ENCODE measurements at regions not wholly inside any gene's neighbourhood (a gene's known extent, or its start where the extent isn't known, plus 50 kb on each side); places are given as distances from the start of the nearest gene placed in this dataset.
A peak's percentile ranks its signal among the peaks of the same experiment; 100 is the strongest.
"Not testable (repeated sequence)": the region's sequence is repeated elsewhere in the genome, so short reads cannot be mapped to it uniquely, and the experiment has no call there.

DNA sequence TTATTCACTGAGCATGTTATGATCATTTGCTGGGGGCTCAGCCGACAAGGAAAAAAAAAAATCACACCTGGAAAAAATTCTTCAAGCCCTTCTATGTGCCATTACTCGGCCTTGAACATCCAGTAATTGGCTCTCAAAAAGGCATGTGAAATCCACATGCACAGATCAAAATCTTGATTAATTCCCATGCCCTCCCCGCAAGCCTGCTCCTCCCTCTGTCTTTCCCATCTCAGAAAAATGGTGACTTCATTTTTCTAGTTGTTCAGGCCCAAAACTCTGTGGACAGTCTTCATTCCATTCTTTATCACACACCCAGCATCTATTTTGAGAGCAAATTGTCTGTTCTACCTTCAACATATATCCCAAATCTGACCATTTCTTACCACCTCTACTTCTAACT lies 91.2 kb upstream of the FRMD4A start:
- no peak overlapping the region for H3K4me3 Mint-ChIP-seq (ENCODE audit: unreplicated experiment)
- TF ChIP-seq, protein P1, sequence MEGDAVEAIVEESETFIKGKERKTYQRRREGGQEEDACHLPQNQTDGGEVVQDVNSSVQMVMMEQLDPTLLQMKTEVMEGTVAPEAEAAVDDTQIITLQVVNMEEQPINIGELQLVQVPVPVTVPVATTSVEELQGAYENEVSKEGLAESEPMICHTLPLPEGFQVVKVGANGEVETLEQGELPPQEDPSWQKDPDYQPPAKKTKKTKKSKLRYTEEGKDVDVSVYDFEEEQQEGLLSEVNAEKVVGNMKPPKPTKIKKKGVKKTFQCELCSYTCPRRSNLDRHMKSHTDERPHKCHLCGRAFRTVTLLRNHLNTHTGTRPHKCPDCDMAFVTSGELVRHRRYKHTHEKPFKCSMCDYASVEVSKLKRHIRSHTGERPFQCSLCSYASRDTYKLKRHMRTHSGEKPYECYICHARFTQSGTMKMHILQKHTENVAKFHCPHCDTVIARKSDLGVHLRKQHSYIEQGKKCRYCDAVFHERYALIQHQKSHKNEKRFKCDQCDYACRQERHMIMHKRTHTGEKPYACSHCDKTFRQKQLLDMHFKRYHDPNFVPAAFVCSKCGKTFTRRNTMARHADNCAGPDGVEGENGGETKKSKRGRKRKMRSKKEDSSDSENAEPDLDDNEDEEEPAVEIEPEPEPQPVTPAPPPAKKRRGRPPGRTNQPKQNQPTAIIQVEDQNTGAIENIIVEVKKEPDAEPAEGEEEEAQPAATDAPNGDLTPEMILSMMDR (IDR thresholded peaks at IDR 0.05) = no peak
- H3K27ac Mint-ChIP-seq (ENCODE audit: unreplicated experiment) = no peak overlapping the region
- peaks cover 10% of the 10 kb centered on the region for H3K9me3 Mint-ChIP-seq (ENCODE audit: low read depth)
- H3K36me3 Mint-ChIP-seq (ENCODE audit: low read depth) = no peaks in the 10 kb centered on the region
- H3K4me1 Mint-ChIP-seq (ENCODE audit: low read depth) = peaks cover 20% of the 10 kb centered on the region
- no peak for DNase-seq (ENCODE audit: low spot score)
- no peaks in the 10 kb centered on the region for H3K27me3 Mint-ChIP-seq (ENCODE audit: low read depth)

DNA sequence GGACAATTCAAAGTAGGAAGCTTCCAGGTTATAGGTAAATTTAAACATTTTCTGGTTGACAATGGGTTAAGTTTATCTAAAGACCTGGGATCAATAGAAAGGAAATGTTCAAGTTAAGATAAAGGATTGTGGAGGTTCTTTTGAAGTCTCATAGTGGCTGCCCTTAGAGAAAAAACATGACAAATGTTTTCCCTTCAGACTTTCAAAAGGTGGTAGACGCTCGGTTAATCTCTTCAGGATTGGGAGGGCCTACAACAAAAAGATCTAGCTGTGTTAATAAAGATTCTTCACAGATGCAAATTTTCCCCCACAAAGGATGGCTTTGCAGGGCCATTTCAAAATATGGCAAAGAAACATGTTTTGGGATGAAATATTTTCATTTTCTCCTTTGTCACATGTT lies 86.6 kb upstream of the FRMD4A start:
- H3K27ac Mint-ChIP-seq (ENCODE audit: unreplicated experiment); H3K4me3 Mint-ChIP-seq (ENCODE audit: unreplicated experiment); H3K36me3 Mint-ChIP-seq (ENCODE audit: low read depth); DNase-seq (ENCODE audit: low spot score); H3K9me3 Mint-ChIP-seq (ENCODE audit: low read depth); H3K27me3 Mint-ChIP-seq (ENCODE audit: low read depth): not testable (repeated sequence)
- peaks cover 43% of the 10 kb centered on the region for H3K4me1 Mint-ChIP-seq (ENCODE audit: low read depth)

DNA sequence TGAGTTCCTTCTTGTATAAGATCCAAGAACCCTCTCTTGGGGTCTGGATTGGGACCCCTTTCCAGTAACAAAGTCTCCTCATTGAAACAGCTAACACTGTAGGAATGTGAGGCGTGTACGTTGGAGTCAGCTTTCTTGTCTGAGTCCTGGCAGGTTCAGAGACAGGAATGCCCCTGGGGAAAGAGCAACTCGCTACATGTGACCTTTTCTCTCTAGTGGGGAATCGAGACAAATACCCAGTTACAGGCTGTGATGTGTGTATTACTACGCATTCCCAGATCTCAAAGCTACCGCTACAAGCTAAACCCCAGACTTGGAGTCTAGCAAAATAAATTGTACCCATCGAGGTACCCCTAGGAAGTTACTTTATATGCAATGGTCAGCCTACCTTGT lies 85.6 kb upstream of the FRMD4A start:
- no peaks in the 10 kb centered on the region for H3K27me3 Mint-ChIP-seq (ENCODE audit: low read depth)
- no peaks in the 10 kb centered on the region for H3K36me3 Mint-ChIP-seq (ENCODE audit: low read depth)
- TF ChIP-seq, protein P1 (IDR thresholded peaks at IDR 0.05) = no peak
- peak overlapping the region; percentile 93 for H3K27ac Mint-ChIP-seq (ENCODE audit: unreplicated experiment)
- no peak for DNase-seq (ENCODE audit: low spot score)
- H3K4me1 Mint-ChIP-seq (ENCODE audit: low read depth) = peaks cover 44% of the 10 kb centered on the region
- H3K4me3 Mint-ChIP-seq (ENCODE audit: unreplicated experiment) = no peak overlapping the region
- H3K9me3 Mint-ChIP-seq (ENCODE audit: low read depth) = peaks cover 5% of the 10 kb centered on the region

DNA sequence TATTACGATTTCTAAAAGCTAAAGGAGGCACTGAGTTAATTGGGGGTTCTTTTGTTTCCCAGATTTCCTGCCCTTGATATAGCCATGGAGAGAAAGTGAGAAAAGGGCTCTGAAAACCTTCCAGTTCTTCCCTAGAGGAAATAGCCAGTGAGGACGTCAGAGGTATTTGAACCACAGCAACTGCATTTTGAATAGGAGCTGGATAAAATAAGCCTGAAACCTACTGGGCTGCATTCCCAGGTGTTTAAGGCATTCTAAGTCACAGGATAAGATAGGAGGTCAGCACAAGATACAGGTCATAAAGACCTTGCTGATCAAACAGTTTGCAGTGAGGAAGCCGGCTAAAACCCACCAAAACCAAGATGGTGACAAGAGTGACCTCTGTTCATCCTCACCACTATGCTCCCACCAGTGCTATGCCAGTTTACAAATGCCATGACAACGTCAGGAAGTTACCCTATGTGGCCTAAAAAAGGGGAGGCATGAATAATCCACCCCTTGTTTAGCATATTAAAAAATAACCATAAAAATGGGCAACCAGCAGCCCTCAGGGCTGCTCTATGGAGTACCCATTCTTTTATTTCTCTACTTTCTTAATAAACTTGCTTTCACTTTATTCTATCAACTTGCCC lies 85.1 kb upstream of the FRMD4A start:
- peaks cover 48% of the 10 kb centered on the region for H3K4me1 Mint-ChIP-seq (ENCODE audit: low read depth)
- H3K27me3 Mint-ChIP-seq (ENCODE audit: low read depth) = no peaks in the 10 kb centered on the region
- H3K36me3 Mint-ChIP-seq (ENCODE audit: low read depth) = no peaks in the 10 kb centered on the region
- H3K27ac Mint-ChIP-seq (ENCODE audit: unreplicated experiment) = peak overlapping the region; percentile 93
- H3K4me3 Mint-ChIP-seq (ENCODE audit: unreplicated experiment) = no peak overlapping the region
- H3K9me3 Mint-ChIP-seq (ENCODE audit: low read depth) = peaks cover 5% of the 10 kb centered on the region
- DNase-seq (ENCODE audit: low spot score) = no peak
- TF ChIP-seq, protein P1 (IDR thresholded peaks at IDR 0.05) = no peak

GRCh38 chr10:14414901-14415300 lies 84.2 kb upstream of the FRMD4A start:
- Mint-ChIP-seq H3K4me1 (ENCODE audit: low read depth) (peaks cover 54% of the 10 kb centered on the region), H3K27ac (ENCODE audit: unreplicated experiment) (peak overlapping the region; percentile 83), H3K9me3 (ENCODE audit: low read depth) (peaks cover 3% of the 10 kb centered on the region), H3K36me3 (ENCODE audit: low read depth) (no peaks in the 10 kb centered on the region), H3K27me3 (ENCODE audit: low read depth) (no peaks in the 10 kb centered on the region), H3K4me3 (ENCODE audit: unreplicated experiment) (no peak overlapping the region)
- TF ChIP-seq, protein P1 (IDR thresholded peaks at IDR 0.05) = no peak
- no peak for DNase-seq (ENCODE audit: low spot score)

- Mint-ChIP-seq H3K9me3 (ENCODE audit: low read depth) (peaks cover 3% of the 10 kb centered on the region), H3K4me3 (ENCODE audit: unreplicated experiment) (no peak overlapping the region), H3K27me3 (ENCODE audit: low read depth) (no peaks in the 10 kb centered on the region), H3K27ac (ENCODE audit: unreplicated experiment) (peak overlapping the region; percentile 1), H3K4me1 (ENCODE audit: low read depth) (peaks cover 63% of the 10 kb centered on the region), H3K36me3 (ENCODE audit: low read depth) (no peaks in the 10 kb centered on the region)
- DNase-seq (ENCODE audit: low spot score) = no peak
- TF ChIP-seq, protein P1 (IDR thresholded peaks at IDR 0.05) = no peak
Measured at GRCh38 chr10:14413523-14413922, 82.8 kb upstream of the FRMD4A start.

Data from chondrocyte (in vitro differentiated cells).